PC-3 (cell line): ENCODE measurements at regions not wholly inside any gene's neighbourhood (a gene's known extent, or its start where the extent isn't known, plus 50 kb on each side); places are given as distances from the start of the nearest gene placed in this dataset.

ENCODE experiments used
- ATAC-seq: fragments of 200-7000 bp; cut with Tn5 transposase; 2 replicates; pipeline ENCODE4 v1.9.1; 2020; ENCODE audit warnings: mild to moderate bottlenecking, moderate library complexity
- BruUV-seq: library from RNA; stranded (reverse); fragments of 400-500 nt; replicated peaks from 2 replicates; lab custom pipeline; 2021; lab: Mats Ljungman, UMichigan
- CTCF ChIA-PET: fragments of 300-600 bp; sonication (Branson Sonifier 250); formaldehyde crosslinking; loops from one replicate; lab custom pipeline; 2022; ENCODE audit warnings: antibody characterized with exemption; lab: Charles Lee
- POLR2A ChIA-PET: fragments of 300-600 bp; sonication (Branson Sonifier 250); formaldehyde crosslinking; loops from one replicate; lab custom pipeline; 2022; ENCODE audit warnings: antibody characterized with exemption; ENCODE audit not compliant: unreplicated experiment; lab: Charles Lee
- DNase-seq: peaks from one replicate; pipeline ENCODE4 v3.0.0-alpha.2; 2015
- H2AFZ ChIP-seq: fragments of 300-600 bp; sonication (generic); 2 replicates; pipeline ENCODE4 v1.6.0; 2016; ENCODE audit warnings: antibody characterized with exemption, low read length
- H3F3A ChIP-seq: fragments of 300-600 bp; sonication (generic); one replicate; pipeline ENCODE4 v1.6.0; 2017; ENCODE audit warnings: antibody characterized with exemption, low read length, control low read depth, mild to moderate bottlenecking; ENCODE audit not compliant: unreplicated experiment
- H3K27ac ChIP-seq: fragments of 300-600 bp; sonication (generic); 2 replicates; pipeline ENCODE4 v1.5.1; 2016; ENCODE audit warnings: mild to moderate bottlenecking, low read length
- H3K27me3 ChIP-seq: fragments of 300-600 bp; sonication (generic); 2 replicates; pipeline ENCODE4 v1.6.1; 2016; ENCODE audit warnings: low read length, mixed read lengths
- H3K36me3 ChIP-seq: fragments of 300-600 bp; sonication (generic); 2 replicates; pipeline ENCODE4 v1.6.1; 2016; ENCODE audit warnings: low read depth, mixed run types, low read length, mixed read lengths
- H3K4me1 ChIP-seq: fragments of 300-600 bp; sonication (generic); 2 replicates; pipeline ENCODE4 v1.5.1; 2016; ENCODE audit warnings: low read length; ENCODE audit not compliant: insufficient read depth
- H3K4me2 ChIP-seq: fragments of 300-600 bp; sonication (generic); 2 replicates; pipeline ENCODE4 v1.6.0; 2016; ENCODE audit warnings: low read length
- H3K4me3 ChIP-seq: fragments of 300-600 bp; sonication (generic); 2 replicates; pipeline ENCODE4 v1.5.1; 2016; ENCODE audit warnings: mild to moderate bottlenecking, low read length, mixed read lengths
- H3K79me2 ChIP-seq: fragments of 300-600 bp; sonication (generic); 2 replicates; pipeline ENCODE4 v1.6.1; 2017; ENCODE audit warnings: low read length, mixed read lengths
- H3K9ac ChIP-seq: fragments of 300-600 bp; sonication (generic); 2 replicates; pipeline ENCODE4 v1.6.0; 2016; ENCODE audit warnings: mild to moderate bottlenecking, low read length
- H3K9me2 ChIP-seq: fragments of 300-600 bp; sonication (generic); replicated peaks from 2 replicates; pipeline ENCODE4 v1.6.1; 2016; ENCODE audit warnings: mixed run types, low read length, mixed read lengths
- H3K9me3 ChIP-seq: fragments of 300-600 bp; sonication (generic); 2 replicates; pipeline ENCODE4 v1.6.1; 2016; ENCODE audit warnings: low read length, mixed read lengths
- H4K20me1 ChIP-seq: fragments of 300-600 bp; sonication (generic); 2 replicates; pipeline ENCODE4 v1.6.1; 2016; ENCODE audit warnings: low read length, mixed read lengths
- CTCF ChIP-seq: fragments of 300-600 bp; sonication (generic); conservative IDR thresholded peaks from 2 replicates; pipeline ENCODE4 v1.5.1; 2017; ENCODE audit warnings: antibody characterized with exemption, low read depth, mild to moderate bottlenecking, low read length
- EZH2 ChIP-seq: fragments of 300-600 bp; sonication (generic); IDR thresholded peaks from one replicate; pipeline ENCODE4 v1.6.1; 2017; ENCODE audit warnings: antibody characterized with exemption, mild to moderate bottlenecking, low read length; ENCODE audit not compliant: unreplicated experiment
- EZH2phosphoT487 ChIP-seq: fragments of 300-600 bp; sonication (generic); IDR thresholded peaks from 2 replicates; pipeline ENCODE4 v1.6.1; 2018; ENCODE audit warnings: mild to moderate bottlenecking, antibody characterized with exemption, low read length, borderline replicate concordance
- intact Hi-C: fragments of 100-400 bp; cut with micrococcal nuclease; formaldehyde crosslinking; loops from 2 replicates; pipeline ENCODE4 v1.9.0; 2023

DNA sequence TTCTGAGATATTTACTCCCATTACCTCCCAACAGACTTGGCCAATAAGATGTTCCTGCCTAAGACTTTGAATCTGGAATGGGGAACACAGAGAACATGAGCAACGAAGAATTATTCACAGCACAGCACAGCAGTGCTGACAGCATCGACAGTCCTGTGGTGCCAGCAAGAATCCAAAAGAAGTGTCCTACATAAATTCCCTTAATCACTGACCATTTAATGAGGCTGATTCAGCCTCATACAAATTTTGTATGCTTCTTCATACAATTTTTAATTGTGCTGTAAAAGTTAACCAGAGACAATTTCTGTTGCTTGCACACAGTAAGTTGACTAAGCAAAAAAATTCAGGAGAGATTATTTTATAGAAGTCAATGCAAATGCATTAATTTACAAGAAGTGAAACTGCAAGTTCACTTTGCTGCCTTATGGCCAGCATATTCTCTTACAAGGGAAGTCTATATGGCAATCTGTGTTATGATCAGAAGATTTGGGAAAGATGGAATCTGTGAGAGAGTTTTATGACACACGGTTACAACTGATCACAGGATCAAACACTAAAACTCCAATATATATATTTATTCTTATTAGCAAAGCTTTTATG lies 855.9 kb downstream of the LTN1 start:
- ChIA-PET POLR2A (no interaction called here), CTCF (no interaction called here)
- Histone ChIP-seq H3K4me2 (no peak overlapping the region), H3K4me3 (no peak overlapping the region), H3K9me2 (no peaks in the 10 kb centered on the region), H3K4me1 (no peaks in the 10 kb centered on the region), H2AFZ (peak overlapping the region; percentile 16; the same call in 1 of the 2 replicates), H3K79me2 (no peaks in the 10 kb centered on the region), H3K9me3 (no peaks in the 10 kb centered on the region), H4K20me1 (no peaks in the 10 kb centered on the region), H3K27me3 (no peaks in the 10 kb centered on the region), H3K27ac (no peak overlapping the region), H3K36me3 (no peaks in the 10 kb centered on the region), H3K9ac (no peak overlapping the region), H3F3A (no peaks in the 10 kb centered on the region)
- ATAC-seq, result peak; percentile 93
- TF ChIP-seq CTCF (no peak), EZH2phosphoT487 (no peak), EZH2 (no peak)
- peak; percentile 29 for DNase-seq
- intact Hi-C loops, result loop anchor here (5.0 kb wide), 1 partner anchor 111 kb away; no protein-coding TSS in a partner anchor
- no TSS peak for BruUV-seq

DNA sequence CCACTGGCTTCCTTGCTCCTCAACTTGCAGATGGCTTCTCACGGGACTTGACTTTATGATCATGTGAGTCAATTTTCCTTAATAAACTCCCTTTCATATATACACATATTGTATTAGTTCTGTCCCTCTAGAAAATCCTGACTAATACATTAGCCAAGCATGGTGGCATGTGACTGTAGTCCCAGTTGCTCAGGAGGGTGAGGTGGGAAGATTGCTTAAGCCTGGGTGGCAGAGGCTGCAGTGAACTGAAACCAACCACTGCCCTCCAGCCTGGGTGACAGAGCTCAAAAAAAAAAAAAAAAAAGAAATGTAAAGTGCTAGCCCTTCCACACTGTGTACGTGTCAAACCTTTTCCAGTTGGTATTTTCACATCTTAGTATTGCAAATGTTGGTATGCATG lies 857.0 kb downstream of the LTN1 start:
- ATAC-seq, result no peak
- no peaks in the 10 kb centered on the region for H3K4me1 ChIP-seq
- H3K27ac ChIP-seq, result no peak overlapping the region
- no peaks in the 10 kb centered on the region for H3K79me2 ChIP-seq
- H3K4me2 ChIP-seq, result no peak overlapping the region
- H3K9me3 ChIP-seq, result peaks cover 9% of the 10 kb centered on the region; the same call in 1 of the 2 replicates
- H4K20me1 ChIP-seq, result no peaks in the 10 kb centered on the region
- intact Hi-C loops, result loop anchor here (5.0 kb wide), 1 partner anchor 112 kb away; no protein-coding TSS in a partner anchor
- POLR2A ChIA-PET, result interaction anchor here (0.5 to 0.6 kb wide), 2 partner anchors 95 to 494 kb away, joined by 4 to 7 read pairs; no protein-coding TSS in a partner anchor
- H3K4me3 ChIP-seq, result no peak overlapping the region
- no peak overlapping the region for H2AFZ ChIP-seq
- no peaks in the 10 kb centered on the region for H3F3A ChIP-seq
- DNase-seq, result no peak
- H3K9me2 ChIP-seq, result no peaks in the 10 kb centered on the region
- CTCF ChIA-PET, result interaction anchor here (0.6 kb wide), 1 partner anchor 385 kb away, joined by 5 read pairs; no protein-coding TSS in a partner anchor
- H3K9ac ChIP-seq, result no peak overlapping the region
- H3K27me3 ChIP-seq, result no peaks in the 10 kb centered on the region
- no peaks in the 10 kb centered on the region for H3K36me3 ChIP-seq
- no TSS peak for BruUV-seq
- TF ChIP-seq EZH2 (no peak), EZH2phosphoT487 (no peak), CTCF (no peak)

- H2AFZ ChIP-seq, result no peak overlapping the region
- no peaks in the 10 kb centered on the region for H3K9me2 ChIP-seq
- DNase-seq (no peak), ATAC-seq (no peak)
- no peaks in the 10 kb centered on the region for H3K36me3 ChIP-seq
- no peak overlapping the region for H3K27ac ChIP-seq
- no peak overlapping the region for H3K9ac ChIP-seq
- H3K9me3 ChIP-seq, result peaks cover 10% of the 10 kb centered on the region; the same call in 1 of the 2 replicates
- no peaks in the 10 kb centered on the region for H3K4me1 ChIP-seq
- CTCF ChIA-PET, result interaction anchor here (1.2 kb wide), 1 partner anchor 612 kb away, joined by 3 read pairs; no protein-coding TSS in a partner anchor
- H3F3A ChIP-seq, result no peaks in the 10 kb centered on the region
- TF ChIP-seq CTCF (no peak), EZH2 (no peak), EZH2phosphoT487 (no peak)
- POLR2A ChIA-PET, result no interaction called here
- no peaks in the 10 kb centered on the region for H4K20me1 ChIP-seq
- no TSS peak for BruUV-seq
- no peak overlapping the region for H3K4me3 ChIP-seq
- no peak overlapping the region for H3K4me2 ChIP-seq
- no peaks in the 10 kb centered on the region for H3K79me2 ChIP-seq
- H3K27me3 ChIP-seq, result no peaks in the 10 kb centered on the region
- intact Hi-C loops, result no loop called here
Observed at GRCh38 chr21:28133116-28133515, 859.6 kb downstream of the LTN1 start.
